ENCODE measurements at regions not wholly inside any gene's neighbourhood (a gene's known extent, or its start where the extent isn't known, plus 50 kb on each side); places are given as distances from the start of the nearest gene placed in this dataset.

DNA sequence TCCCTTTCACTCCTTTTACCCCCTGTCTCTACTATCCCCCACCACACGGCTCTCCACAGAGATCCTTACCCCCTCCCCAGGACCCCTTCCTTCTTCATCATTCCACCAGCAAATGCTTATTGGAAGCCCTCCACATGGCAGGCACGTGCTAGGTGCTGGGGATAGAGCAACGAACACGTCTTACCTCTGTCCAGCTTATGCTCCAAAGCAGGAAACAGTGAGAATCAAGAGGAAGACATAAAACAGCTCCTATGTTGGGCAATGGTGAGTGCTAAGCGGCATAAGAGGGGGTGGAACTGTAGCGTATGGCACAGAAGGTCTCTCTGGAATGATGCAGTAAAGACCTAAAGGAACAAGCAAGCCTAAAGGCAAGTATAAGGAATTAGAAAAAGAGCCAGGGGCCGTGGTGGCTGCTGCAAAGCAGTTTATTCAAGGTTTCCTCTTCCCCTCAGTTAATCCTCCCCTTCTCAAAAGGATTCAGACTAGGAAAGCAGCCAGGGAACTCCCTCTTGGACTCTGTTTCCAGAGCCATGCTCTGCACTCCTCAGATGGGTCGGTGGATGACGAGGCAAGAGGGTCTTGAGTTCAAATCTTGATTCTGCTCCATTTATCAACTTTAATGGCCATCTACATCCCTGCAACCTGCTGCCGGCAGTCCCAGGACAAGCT lies 289.4 kb downstream of the FOXO1 start:
- DNase-seq (ENCODE audit: low spot score, unreplicated experiment), result no peak
- Mint-ChIP-seq H3K27ac (peak overlapping the region; percentile 42), H3K9me3 (ENCODE audit: low read depth) (no peaks in the 10 kb centered on the region), H3K27me3 (peaks cover 6% of the 10 kb centered on the region), H3K36me3 (ENCODE audit: insufficient read depth) (no peaks in the 10 kb centered on the region), H3K4me3 (ENCODE audit: low read depth) (no peak overlapping the region), H3K4me1 (ENCODE audit: low read depth) (no peaks in the 10 kb centered on the region)
- TF ChIP-seq, protein P1, sequence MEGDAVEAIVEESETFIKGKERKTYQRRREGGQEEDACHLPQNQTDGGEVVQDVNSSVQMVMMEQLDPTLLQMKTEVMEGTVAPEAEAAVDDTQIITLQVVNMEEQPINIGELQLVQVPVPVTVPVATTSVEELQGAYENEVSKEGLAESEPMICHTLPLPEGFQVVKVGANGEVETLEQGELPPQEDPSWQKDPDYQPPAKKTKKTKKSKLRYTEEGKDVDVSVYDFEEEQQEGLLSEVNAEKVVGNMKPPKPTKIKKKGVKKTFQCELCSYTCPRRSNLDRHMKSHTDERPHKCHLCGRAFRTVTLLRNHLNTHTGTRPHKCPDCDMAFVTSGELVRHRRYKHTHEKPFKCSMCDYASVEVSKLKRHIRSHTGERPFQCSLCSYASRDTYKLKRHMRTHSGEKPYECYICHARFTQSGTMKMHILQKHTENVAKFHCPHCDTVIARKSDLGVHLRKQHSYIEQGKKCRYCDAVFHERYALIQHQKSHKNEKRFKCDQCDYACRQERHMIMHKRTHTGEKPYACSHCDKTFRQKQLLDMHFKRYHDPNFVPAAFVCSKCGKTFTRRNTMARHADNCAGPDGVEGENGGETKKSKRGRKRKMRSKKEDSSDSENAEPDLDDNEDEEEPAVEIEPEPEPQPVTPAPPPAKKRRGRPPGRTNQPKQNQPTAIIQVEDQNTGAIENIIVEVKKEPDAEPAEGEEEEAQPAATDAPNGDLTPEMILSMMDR (IDR thresholded peaks at IDR 0.05; ENCODE audit: unreplicated experiment), result no peak

DNA sequence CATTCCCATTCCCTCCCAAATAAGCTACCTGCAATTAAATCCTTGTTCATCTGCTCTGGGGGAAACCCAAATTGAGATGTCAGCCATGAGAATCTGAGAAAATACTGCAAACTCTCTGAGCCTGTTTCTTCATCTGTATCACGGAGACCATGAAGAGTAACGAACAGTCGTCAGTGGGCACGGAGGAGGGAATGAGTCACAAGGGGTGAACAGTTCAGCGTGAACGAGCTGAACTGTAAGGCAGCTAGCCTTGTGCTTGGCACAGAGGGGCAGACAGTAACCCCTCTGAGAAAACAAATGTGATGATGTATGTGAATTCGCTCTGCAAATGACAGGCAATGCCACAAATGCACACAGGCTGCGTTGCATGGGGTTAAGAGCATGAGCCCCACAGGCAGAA lies 288.7 kb downstream of the FOXO1 start:
- Mint-ChIP-seq H3K36me3 (ENCODE audit: insufficient read depth) (no peaks in the 10 kb centered on the region), H3K4me1 (ENCODE audit: low read depth) (no peaks in the 10 kb centered on the region), H3K4me3 (ENCODE audit: low read depth) (no peak overlapping the region), H3K27me3 (peaks cover 6% of the 10 kb centered on the region), H3K27ac (no peak overlapping the region), H3K9me3 (ENCODE audit: low read depth) (no peaks in the 10 kb centered on the region)
- TF ChIP-seq, protein P1 (IDR thresholded peaks at IDR 0.05; ENCODE audit: unreplicated experiment), result no peak
- DNase-seq (ENCODE audit: low spot score, unreplicated experiment), result no peak

DNA sequence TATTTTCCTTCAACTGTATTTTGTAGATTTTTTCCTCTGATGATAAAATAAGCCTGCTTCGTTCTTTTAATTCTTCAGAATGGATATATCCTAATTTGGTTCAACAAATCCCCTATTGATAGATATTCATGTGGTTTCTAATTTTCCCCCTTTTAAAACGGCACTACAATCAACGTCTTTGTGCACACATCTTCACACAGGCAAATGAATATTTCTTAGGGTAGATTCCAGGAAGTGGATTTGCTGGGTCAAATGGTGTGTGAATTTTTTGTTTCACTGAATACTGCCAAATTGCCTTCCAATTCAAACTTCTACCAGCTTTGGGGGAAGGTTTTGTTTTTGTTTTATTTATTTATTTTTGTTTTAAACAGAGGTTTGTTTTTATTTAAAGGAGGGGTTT lies 287.2 kb downstream of the FOXO1 start:
- H3K4me3 Mint-ChIP-seq (ENCODE audit: low read depth), result no peak overlapping the region
- TF ChIP-seq, protein P1 (IDR thresholded peaks at IDR 0.05; ENCODE audit: unreplicated experiment), result no peak
- H3K4me1 Mint-ChIP-seq (ENCODE audit: low read depth), result no peaks in the 10 kb centered on the region
- no peaks in the 10 kb centered on the region for H3K9me3 Mint-ChIP-seq (ENCODE audit: low read depth)
- H3K27me3 Mint-ChIP-seq, result peaks cover 6% of the 10 kb centered on the region
- DNase-seq (ENCODE audit: low spot score, unreplicated experiment), result no peak
- no peak overlapping the region for H3K27ac Mint-ChIP-seq
- no peaks in the 10 kb centered on the region for H3K36me3 Mint-ChIP-seq (ENCODE audit: insufficient read depth)

DNA sequence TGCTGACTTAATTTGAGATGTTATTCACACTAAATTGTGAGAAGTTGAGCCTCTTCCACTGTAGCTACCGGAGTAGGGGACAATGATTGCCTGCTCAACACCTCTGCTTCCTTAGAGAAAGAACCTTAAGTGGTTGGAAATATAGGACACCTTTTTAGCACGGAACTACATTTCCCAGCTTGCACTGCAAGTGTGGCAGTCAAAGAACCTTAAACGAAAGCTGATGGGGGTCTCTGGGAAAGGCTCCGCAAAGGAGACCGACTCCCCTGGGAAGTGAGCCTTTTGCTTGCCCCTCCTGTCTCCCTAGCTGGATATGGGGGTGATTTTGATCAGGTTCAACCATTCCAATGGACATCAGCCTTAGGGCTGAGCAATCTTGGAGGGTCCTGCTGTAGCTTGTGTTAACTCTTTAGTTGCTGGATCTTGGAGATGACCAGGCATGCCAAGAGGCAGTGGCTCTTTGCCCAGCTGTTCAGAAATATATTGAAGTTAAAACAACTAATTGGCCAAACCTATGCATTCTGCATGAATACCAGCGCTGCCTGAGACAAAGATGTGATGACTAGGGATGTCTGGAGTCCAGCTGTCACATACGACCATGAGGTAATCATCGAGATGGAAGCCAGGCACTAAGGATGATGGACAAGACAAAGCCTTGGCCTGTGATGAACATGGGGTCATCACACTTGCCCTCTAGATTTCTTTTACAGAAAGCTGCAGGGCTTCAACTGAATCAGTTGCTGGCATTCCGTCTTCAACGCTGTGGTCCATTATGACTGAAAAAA lies 286.5 kb downstream of the FOXO1 start:
- no peak for DNase-seq (ENCODE audit: low spot score, unreplicated experiment)
- Mint-ChIP-seq H3K27ac (no peak overlapping the region), H3K4me3 (ENCODE audit: low read depth) (peak overlapping the region; percentile 52), H3K9me3 (ENCODE audit: low read depth) (no peaks in the 10 kb centered on the region), H3K36me3 (ENCODE audit: insufficient read depth) (no peaks in the 10 kb centered on the region), H3K27me3 (peaks cover 6% of the 10 kb centered on the region), H3K4me1 (ENCODE audit: low read depth) (no peaks in the 10 kb centered on the region)
- TF ChIP-seq, protein P1 (IDR thresholded peaks at IDR 0.05; ENCODE audit: unreplicated experiment), result no peak

DNA sequence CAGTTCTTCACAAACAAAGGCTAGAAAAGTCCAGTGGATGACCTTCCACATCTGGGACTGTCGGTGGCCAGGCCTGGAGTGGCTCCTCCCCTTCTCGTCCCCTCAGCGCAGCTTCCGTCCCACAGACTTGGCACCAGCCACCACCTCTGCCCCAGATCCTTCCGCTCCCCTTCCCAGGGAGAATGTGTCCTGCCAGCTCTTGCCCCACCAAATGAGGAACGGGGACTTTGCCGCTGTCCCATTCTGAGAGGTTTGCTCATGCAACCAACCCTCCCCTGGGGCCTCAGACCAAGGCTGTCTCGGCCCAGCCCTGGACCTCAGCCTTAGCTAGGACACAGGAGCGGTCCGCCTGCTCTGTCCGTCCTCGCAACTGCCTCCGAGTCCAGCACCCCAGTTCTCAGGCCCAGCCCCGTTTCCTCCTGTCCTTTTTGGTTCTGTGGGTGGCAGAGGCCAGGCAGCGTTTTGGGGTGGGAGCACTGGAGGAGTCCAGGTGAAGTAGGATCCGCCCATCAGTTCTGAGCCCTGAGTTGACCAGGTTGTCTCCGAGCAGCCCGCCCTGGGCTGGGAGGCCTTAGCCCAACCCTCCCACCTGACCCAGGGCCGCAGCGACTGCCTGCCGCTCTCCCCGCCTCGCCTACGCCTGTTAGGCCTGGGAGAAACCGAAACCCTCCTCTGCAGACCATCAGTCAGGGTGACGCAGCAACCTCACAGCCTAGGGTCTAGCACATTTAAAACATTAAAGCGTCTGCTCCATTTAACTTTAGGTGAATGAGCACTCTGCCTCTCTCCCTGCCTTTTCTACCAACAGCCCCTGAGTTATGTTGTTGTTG lies 284.3 kb downstream of the FOXO1 start:
- Mint-ChIP-seq H3K9me3 (ENCODE audit: low read depth) (no peaks in the 10 kb centered on the region), H3K4me1 (ENCODE audit: low read depth) (no peaks in the 10 kb centered on the region), H3K4me3 (ENCODE audit: low read depth) (no peak overlapping the region), H3K36me3 (ENCODE audit: insufficient read depth) (no peaks in the 10 kb centered on the region), H3K27ac (peak overlapping the region; percentile 56), H3K27me3 (no peaks in the 10 kb centered on the region)
- TF ChIP-seq, protein P1 (IDR thresholded peaks at IDR 0.05; ENCODE audit: unreplicated experiment), result no peak
- DNase-seq (ENCODE audit: low spot score, unreplicated experiment), result no peak
